Hematopoietic multipotent progenitor cell treated with erythropoietin and hydrocortisone succinate and interleukin-3 and kit ligand, for 4 days (in vitro differentiated cells): ENCODE measurements at regions not wholly inside any gene's neighbourhood (a gene's known extent, or its start where the extent isn't known, plus 50 kb on each side); places are given as distances from the start of the nearest gene placed in this dataset.
"Not testable (repeated sequence)": the region's sequence is repeated elsewhere in the genome, so short reads cannot be mapped to it uniquely, and the experiment has no call there.

Experiments used
- DNase-seq: peaks from one replicate; pipeline ENCODE4 v3.0.0-alpha.2; 2015

- DNase-seq, result not testable (repeated sequence)
Measured at GRCh38 chr21:35590284-35590683, 470.0 kb downstream of the SETD4 start.

DNA sequence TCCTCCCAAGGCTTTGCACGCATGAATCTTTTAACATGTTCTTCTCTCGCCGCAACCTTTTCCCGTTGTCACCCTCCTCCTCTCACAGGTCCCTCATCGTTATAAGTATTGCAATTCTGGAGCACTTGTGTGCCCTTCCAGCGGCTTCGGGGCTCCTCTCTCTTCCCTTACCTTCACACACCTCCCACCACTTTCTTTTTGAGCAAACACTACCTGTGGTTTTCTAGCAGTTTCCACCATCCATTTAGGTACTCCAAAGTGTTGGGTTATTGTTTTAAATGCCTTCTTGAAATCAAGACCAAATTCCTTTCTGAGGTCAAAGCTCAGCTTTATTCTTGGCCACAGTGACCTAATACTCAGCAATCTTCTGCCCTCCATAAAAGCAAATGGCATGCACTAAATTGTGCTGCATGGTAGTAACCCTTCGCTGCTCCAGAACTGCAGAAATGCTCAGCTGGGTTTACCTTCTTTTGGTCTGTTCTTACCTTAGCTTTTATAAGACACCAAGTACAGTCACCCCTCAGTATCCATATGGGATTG, 472.4 kb downstream of the SETD4 start:
- no peak for DNase-seq

DNA sequence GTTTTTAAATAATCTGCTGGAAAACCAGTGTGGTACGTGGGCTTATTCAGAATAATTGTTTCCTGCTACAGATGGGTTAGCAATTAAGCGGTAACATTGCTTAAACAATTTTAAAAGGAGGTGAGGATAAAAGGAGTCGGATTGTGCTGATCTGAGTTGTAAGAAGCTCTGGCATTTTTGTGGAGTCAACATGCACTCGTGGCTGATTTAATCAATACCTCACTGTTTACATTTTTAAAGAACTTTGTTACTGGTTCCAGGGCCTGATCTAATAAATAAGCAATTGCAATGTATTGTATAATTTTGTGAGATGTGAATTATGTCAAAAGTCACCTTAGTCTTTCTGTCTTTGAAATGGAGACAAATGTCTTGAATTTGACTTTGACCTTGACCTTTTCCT, 474.0 kb downstream of the SETD4 start:
- DNase-seq, result no peak

DNA sequence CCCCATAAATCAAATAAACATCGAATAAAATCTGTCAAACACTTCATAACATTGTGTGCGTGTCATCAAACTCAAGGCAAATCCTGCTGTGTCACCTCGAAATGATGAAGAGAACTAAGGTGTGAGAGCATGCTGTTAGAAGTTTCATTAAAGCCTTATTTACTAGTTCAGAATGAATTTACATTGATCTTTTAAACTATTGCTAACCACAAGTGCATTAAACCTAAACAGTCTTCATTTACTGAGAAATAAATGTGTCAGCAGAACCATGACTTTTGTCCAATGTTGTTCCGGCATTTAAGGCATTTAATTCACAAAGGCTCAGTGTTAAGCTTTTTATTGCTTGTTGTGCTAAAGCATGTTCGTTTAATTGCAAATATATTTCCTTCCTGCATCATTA, 474.4 kb downstream of the SETD4 start:
- DNase-seq, result no peak

GRCh38 chr21:35585155-35585554, 475.2 kb downstream of the SETD4 start:
- no peak for DNase-seq

DNA sequence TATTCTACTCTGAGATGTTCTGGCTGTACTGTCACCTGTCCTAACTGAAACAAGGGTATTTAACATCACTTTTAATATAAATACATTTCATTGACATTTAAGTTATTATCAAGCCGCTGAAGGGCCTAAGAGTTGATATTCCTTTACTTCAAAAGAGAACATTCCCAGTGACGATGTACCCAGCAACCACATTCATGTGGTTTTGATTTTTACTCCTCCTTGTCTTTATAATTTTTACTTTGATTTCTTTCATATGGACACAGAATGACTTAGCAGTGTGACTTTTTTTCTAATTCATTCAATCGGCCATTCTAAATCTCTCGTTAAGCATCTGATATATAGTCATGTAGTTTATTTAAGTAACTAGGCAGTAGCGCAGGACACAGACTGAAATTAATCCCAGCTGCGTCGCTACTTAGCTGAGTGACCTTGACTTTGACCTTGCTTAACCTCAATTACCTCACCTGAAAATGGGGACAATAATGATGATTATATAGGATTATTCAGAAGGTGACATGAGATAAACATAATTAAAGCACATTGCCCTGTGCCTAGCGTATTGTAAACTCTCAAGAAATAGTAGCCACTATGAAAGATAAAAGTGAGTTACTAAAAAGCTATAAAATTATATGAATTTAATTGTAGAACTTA, 476.6 kb downstream of the SETD4 start:
- no peak for DNase-seq

GRCh38 chr21:35582731-35583130, 477.6 kb downstream of the SETD4 start:
- DNase-seq, result no peak

DNA sequence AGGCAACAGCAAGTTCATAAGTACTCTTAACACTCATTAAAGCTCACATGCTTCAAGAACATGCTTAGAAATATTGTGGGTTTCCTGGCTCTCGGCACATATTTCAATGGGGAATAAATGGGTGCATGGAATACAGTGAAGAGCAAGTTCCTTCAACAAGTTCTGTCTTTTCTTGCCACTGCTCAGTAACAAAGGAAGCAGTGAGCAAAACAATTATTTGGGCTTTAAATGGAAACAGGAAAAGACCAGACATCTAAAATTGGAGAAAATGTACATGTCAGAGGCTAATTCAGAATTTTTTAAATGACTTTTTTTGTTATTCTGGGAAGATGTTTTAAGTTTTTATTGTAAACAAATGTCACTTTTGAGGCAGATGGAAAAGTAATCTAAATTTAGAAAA, 478.7 kb downstream of the SETD4 start:
- DNase-seq, result no peak

DNA sequence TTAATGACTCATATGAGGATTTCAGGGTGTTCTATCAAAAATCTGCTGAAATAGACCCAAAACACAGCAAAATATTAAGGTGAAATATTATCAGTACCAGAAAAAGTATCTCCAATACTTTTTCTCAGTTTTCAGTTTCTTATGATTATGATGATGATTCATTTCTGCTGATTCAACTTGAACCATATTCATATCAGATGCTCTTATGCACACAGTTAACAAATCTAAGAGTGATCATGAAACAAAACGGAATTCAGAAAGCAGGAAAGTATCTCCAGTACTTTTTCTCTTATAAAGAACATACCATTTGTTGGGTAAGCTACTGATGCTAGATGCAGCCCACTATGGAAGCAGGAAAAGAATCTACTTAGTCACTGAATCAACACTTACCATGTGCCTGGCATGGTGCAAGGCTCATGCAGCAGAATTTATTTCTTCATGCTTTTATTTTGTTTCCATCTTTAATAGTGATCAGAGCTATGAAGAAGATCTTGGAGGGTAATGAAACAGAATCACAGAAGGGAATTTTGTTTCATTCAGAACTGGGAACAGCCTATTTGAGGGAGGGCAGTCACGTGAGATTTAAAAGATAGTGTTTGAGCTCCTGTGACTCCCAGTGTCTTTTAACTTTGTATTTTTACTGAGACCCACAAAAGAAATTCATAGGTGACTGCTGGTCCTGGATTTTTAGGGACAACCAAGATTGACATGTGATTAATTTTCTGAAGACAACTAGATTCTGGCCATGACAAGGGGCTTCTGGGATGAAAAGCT, 480.6 kb downstream of the SETD4 start:
- no peak for DNase-seq

- no peak for DNase-seq
Measured at GRCh38 chr21:35578831-35579471, 481.4 kb downstream of the SETD4 start.

GRCh38 chr21:35578347-35578782, 482.0 kb downstream of the SETD4 start:
- DNase-seq, result no peak

GRCh38 chr21:35575280-35575915, 484.9 kb downstream of the SETD4 start:
- no peak for DNase-seq

DNA sequence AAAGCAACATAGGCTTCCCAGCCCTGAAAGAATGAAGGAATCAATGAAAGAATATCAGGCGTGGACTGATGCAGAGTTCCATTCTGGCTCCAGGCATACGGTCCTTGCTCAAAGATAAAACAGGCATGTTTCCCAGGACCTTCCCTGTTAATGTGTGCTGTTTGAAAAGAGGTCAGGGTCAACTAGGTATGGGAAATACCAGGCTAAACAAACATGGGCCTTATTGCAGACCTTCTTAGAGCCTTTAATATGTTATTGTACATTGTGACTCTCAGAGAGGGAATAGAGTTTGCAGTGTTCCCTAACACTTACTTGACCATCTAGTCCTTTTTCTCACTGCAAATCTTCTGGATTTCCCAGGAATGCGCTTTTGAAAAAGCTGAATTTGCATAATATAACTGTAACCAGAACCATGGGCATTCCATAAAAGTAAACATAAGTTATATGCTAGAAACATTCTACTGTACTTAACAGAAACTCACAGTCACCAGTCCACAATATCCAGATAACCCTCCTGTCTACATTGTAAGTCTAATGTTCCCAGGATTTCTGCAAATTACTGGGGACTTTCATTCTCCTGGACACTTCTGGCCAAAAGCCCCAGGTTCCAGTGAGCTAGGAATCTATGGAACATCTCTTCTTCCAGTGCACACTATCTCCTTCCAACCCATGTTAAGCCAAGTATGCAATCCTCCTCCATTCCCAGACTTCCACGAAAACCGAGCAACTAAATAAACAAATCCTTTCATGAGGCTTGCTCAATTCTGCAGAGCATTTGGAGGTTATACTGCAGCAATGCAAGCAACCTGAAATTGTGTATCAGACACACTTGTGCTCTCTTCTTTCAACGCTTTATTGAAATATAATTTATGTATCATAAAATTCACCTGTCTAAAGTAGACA, 486.6 kb downstream of the SETD4 start:
- no peak for DNase-seq

DNA sequence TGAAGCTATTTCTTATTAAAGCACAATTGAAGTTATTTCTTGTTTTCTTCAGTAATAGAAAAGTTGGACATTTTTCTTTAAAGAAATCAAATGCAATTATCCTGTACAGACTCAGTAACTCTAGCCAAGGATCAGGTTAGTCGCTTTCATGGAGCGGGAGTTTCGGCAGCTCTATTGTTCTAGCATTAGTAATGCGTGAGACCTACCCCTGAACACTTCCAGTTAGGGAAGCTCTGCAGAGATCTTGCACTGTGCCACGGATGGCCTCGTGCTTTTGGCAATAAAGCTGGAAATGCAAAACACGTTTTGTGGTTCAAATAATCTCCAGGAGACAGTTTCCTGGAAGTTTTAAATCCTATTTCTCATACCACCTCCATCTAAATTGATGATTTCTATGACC, 488.4 kb downstream of the SETD4 start:
- no peak for DNase-seq

DNA sequence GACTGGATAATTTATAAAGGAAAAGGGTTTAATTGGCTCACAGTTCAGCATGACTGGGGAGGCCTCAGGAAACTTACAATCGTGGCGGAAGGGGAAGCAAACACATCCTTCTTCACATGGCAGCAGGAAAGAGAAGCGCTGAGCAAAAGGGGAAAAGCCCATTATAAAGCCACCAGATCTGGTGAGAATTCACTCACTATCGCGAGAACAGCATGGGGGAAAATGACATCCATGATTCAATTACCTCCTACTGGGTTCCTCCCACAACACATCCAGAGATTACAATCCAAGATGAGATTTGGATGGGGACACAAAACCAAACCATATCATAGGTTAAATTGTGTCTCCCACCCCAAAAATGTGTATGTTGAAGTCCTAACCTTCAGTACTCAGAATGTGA, 491.7 kb downstream of the SETD4 start:
- no peak for DNase-seq

DNA sequence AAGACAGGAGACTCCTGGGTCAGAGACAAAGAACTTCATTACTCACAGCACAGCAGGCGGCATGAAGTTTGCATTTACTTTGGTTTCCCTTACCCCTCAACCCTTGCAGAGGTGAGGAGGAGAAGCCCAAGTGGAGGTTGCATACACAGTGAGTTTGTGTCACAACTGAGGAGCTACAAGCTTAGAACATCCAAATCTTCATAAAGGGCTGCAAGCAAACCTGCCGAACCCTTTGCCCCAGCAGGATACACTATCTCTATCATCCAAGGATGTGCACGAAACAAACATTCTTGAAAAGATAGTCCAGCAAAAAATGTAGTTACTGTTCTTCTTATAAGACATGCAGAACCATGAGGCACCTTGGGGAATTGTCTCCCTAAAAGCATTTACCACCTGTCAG, 493.5 kb downstream of the SETD4 start:
- no peak for DNase-seq

- no peak for DNase-seq
Measured at GRCh38 chr21:35565204-35565611, 495.1 kb downstream of the SETD4 start.

- peak; percentile 9 for DNase-seq
Measured at GRCh38 chr21:35563885-35564451, 496.4 kb downstream of the SETD4 start.

GRCh38 chr21:35562876-35563275, 497.4 kb downstream of the SETD4 start:
- no peak for DNase-seq

DNA sequence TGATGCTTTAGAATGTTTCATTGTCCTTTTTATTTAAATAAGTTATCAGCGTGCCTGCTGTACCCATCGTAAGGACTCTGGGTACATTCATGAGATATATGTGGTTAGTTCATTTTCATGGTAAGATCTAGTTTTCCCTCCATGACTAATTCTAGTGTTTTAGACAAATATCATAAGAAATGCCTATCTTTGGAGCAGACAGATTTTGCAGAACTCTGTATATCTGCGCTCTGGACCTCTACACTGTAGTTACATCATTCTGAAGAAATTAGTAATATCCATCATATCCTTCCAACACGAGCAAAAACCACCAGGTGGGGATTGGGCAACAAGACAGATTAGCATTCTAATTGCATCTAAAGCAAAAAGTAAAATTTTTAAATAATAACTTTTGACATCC, 499.2 kb downstream of the SETD4 start:
- no peak for DNase-seq

DNA sequence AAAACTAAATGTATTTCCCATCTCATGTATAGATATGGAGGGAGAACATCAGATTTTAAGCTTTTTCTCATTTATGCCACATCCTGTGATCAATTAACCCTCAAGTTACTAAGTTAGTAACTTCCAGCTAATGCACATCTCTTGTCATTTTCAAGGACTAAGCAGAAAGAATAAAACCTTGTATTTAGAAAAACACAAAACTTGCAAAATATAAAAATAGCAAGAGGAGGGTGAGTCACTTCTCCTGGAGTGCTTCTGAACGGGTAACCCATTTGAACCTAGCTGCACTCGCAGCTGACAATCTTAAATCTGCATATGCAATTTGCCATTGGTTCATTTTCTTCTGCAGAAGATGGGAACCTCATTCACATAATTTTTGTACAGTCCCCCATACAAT, 500.5 kb downstream of the SETD4 start:
- DNase-seq, result no peak
